Endothelial cell of umbilical vein (primary cell): ENCODE measurements at regions not wholly inside any gene's neighbourhood (a gene's known extent, or its start where the extent isn't known, plus 50 kb on each side); places are given as distances from the start of the nearest gene placed in this dataset.

Source experiments
- BruUV-seq: library from RNA; stranded (reverse); fragments of 400-500 nt; replicated peaks from 2 replicates; lab custom pipeline; 2021; lab: Mats Ljungman, UMichigan
- CTCF ChIA-PET: fragments of 300-600, 350-600 bp; sonication (Branson Sonifier 250); formaldehyde crosslinking; loops from one replicate; lab custom pipeline; 2021; ENCODE audit warnings: antibody characterized with exemption, inconsistent platforms; lab: Charles Lee
- POLR2A ChIA-PET: fragments of 300-600, 350-600 bp; sonication (Branson Sonifier 250); formaldehyde crosslinking; loops from one replicate; lab custom pipeline; 2021; ENCODE audit warnings: antibody characterized with exemption, inconsistent platforms; lab: Charles Lee
- DNase-seq: peaks from one replicate; pipeline ENCODE4 v3.0.0-alpha.2; 2011; ENCODE audit warnings: low read depth, low spot score
- FAIRE-seq: peaks from 2 replicates; lab custom pipeline; 2011; peaks lifted over from hg19 to GRCh38; lab: Jason Lieb, UNC
- H2AFZ ChIP-seq: 2 replicates; pipeline ENCODE4 v1.6.0; 2012; ENCODE audit warnings: low read depth, low read length, control low read depth, inconsistent platforms
- H3K27ac ChIP-seq: 2 replicates; pipeline ENCODE4 v1.5.1; 2011; ENCODE audit warnings: low read depth, mild to moderate bottlenecking, control low read depth, low read length, moderate library complexity; ENCODE audit not compliant: insufficient read depth
- H3K27me3 ChIP-seq, 2 experiments: 2 replicates each; pipeline versions ENCODE4 v1.6.0 to v1.6.1; 2011; ENCODE audit warnings: low read length in 2 of 2, mixed read lengths in 1 of 2; ENCODE audit not compliant: control insufficient read depth in 2 of 2, insufficient read depth in 2 of 2
- H3K36me3 ChIP-seq, 2 experiments: 2 replicates in 1 of 2; 3 replicates in 1 of 2; pipeline ENCODE4 v1.5.1; 2011; ENCODE audit warnings: low read length in 2 of 2, mild to moderate bottlenecking in 1 of 2, moderate library complexity in 1 of 2; ENCODE audit not compliant: control insufficient read depth in 2 of 2, insufficient read depth in 2 of 2; ENCODE audit errors: extremely low read depth in 1 of 2
- H3K4me1 ChIP-seq: 3 replicates; pipeline ENCODE4 v1.5.1; 2011; ENCODE audit warnings: mild to moderate bottlenecking, low read length; ENCODE audit not compliant: control insufficient read depth, insufficient read depth; ENCODE audit errors: extremely low read depth
- H3K4me2 ChIP-seq: 2 replicates; pipeline ENCODE4 v1.6.1; 2011; ENCODE audit warnings: low read length, control low read depth, mixed read lengths; ENCODE audit not compliant: insufficient read depth
- H3K4me3 ChIP-seq, 3 experiments: fragments of 200-600 bp in 1 of 3; sonication (generic), shearing (Covaris generic) in 1 of 3; replicated peaks in 1 of 3; 2 replicates each; pipeline ENCODE4 v1.5.1; 2011 to 2016; ENCODE audit warnings: control low read depth in 3 of 3, low read length in 3 of 3, mild to moderate bottlenecking in 2 of 3, inconsistent platforms in 1 of 3, low read depth in 1 of 3, moderate library complexity in 1 of 3; ENCODE audit not compliant: insufficient read depth in 1 of 3
- H3K79me2 ChIP-seq: 2 replicates; pipeline ENCODE4 v1.6.0; 2012; ENCODE audit warnings: low read length, inconsistent platforms; ENCODE audit not compliant: control insufficient read depth, insufficient read depth
- H3K9ac ChIP-seq: replicated peaks from 2 replicates; pipeline ENCODE3; 2011; ENCODE audit warnings: low read length, control low read depth; ENCODE audit not compliant: insufficient read depth; ENCODE audit errors: extremely low read depth
- H3K9me1 ChIP-seq: replicated peaks from 3 replicates; pipeline ENCODE4 v1.6.0; 2011; ENCODE audit warnings: mild to moderate bottlenecking, low read length; ENCODE audit not compliant: control insufficient read depth, insufficient read depth; ENCODE audit errors: extremely low read depth
- H3K9me3 ChIP-seq: replicated peaks from 2 replicates; pipeline ENCODE4 v1.5.1; 2012; ENCODE audit warnings: low read length, inconsistent platforms; ENCODE audit not compliant: control insufficient read depth, insufficient read depth
- H4K20me1 ChIP-seq: replicated peaks from 2 replicates; pipeline ENCODE3; 2011; ENCODE audit warnings: mild to moderate bottlenecking, low read length; ENCODE audit not compliant: control insufficient read depth, insufficient read depth; ENCODE audit errors: extremely low read depth
- EZH2 ChIP-seq: IDR thresholded peaks from 2 replicates; pipeline ENCODE4 v1.6.1; 2012; ENCODE audit warnings: borderline replicate concordance, low read depth, mild to moderate bottlenecking, moderate library complexity, low read length, inconsistent platforms; ENCODE audit not compliant: severe bottlenecking
- FOS ChIP-seq: IDR thresholded peaks from 2 replicates; pipeline ENCODE4 v1.6.1; 2011; ENCODE audit warnings: mild to moderate bottlenecking, low read length, moderate library complexity, borderline replicate concordance; ENCODE audit not compliant: insufficient read depth
- GATA2 ChIP-seq: IDR thresholded peaks from 2 replicates; pipeline ENCODE4 v1.7.0; 2011; ENCODE audit warnings: low read depth, mild to moderate bottlenecking, moderate library complexity, mixed read lengths, low read length; ENCODE audit not compliant: insufficient read length, insufficient read depth
- JUN ChIP-seq: IDR thresholded peaks from 2 replicates; pipeline ENCODE4 v1.6.1; 2011; ENCODE audit warnings: borderline replicate concordance, low read depth; ENCODE audit not compliant: insufficient read length, insufficient read depth
- MYC ChIP-seq: IDR thresholded peaks from one replicate; pipeline ENCODE4 v1.6.1; 2011; ENCODE audit warnings: mild to moderate bottlenecking, low read depth, low read length
- POLR2A ChIP-seq: IDR thresholded peaks from 2 replicates; pipeline ENCODE4 v1.6.1; 2012; ENCODE audit warnings: low read depth, mild to moderate bottlenecking, control low read depth, low read length
- POLR2AphosphoS5 ChIP-seq: IDR thresholded peaks from 2 replicates; pipeline ENCODE4 v1.6.1; 2012; ENCODE audit warnings: low read depth, mild to moderate bottlenecking, control low read depth, low read length, moderate library complexity; ENCODE audit not compliant: insufficient read depth
- dilution Hi-C: fragments of 300-500 bp; cut with MboI; formaldehyde crosslinking; loops from one replicate; pipeline ENCODE4 v1.15.0; 2019; ENCODE audit warnings: low sequenced_read_pairs; ENCODE audit not compliant: extremely low pct_ligation_motif_present
- intact Hi-C: fragments of 100-400 bp; cut with micrococcal nuclease; formaldehyde crosslinking; loops from one replicate; pipeline ENCODE4 v1.10.0; 2022
- TF ChIP-seq, protein P1 (sequence below): IDR thresholded peaks from 2 replicates; pipeline ENCODE4 v1.6.1; 2011; ENCODE audit not compliant: insufficient read depth, insufficient read length
- TF ChIP-seq, protein P2 (sequence below), 2 donors: IDR thresholded peaks; 1 replicate in 1 of 2; 2 replicates in 1 of 2; pipeline ENCODE4 v1.5.1; 2011; ENCODE audit warnings: low read length in 2 of 2, mild to moderate bottlenecking in 2 of 2, moderate library complexity in 2 of 2, control low read depth in 1 of 2, inconsistent platforms in 1 of 2, low read depth in 1 of 2; ENCODE audit not compliant: insufficient read depth in 1 of 2; ENCODE audit errors: extremely low read depth in 1 of 2

DNA sequence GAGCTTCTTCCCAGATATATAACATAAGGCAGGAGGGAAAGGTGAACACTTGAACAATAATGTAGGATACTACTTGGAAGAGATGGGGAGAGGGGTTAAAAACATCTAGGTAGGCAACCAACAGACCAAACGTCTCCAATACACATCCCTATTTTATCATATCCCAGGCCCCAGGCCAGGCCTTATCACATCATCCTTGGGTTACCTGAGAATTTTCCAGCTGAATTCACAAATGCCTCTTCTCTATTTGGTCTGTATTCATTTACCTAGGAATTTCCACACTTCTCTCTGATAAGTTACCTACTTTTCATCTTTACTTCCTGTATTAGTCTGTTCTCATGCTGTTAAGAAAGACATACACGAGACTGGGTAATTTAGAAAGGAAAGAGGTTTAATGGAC is 141.9 kb upstream of the C1orf21 start:
- dilution Hi-C loops: no loop called here
- FAIRE-seq: no peak
- Histone ChIP-seq H3K9me1 (no peaks in the 10 kb centered on the region), H3K27ac (no peak overlapping the region), H2AFZ (no peak overlapping the region), H3K36me3 (no peaks in the 10 kb centered on the region), H3K27me3 (peaks cover 24 to 46% of the 10 kb centered on the region in 2 experiments), H3K9me3 (no peaks in the 10 kb centered on the region), H3K4me1 (peaks cover 7% of the 10 kb centered on the region), H3K4me2 (no peak overlapping the region), H3K4me3 (no peak overlapping the region), H4K20me1 (no peaks in the 10 kb centered on the region), H3K79me2 (no peaks in the 10 kb centered on the region), H3K9ac (no peak overlapping the region)
- DNase-seq: no peak
- ChIA-PET CTCF (no interaction called here), POLR2A (no interaction called here)
- intact Hi-C loops: loop anchor here (5.0 kb wide), 2 partner anchors 142 to 317 kb away; partner anchors contain the start of gene C1orf21
- no peak for TF ChIP-seq POLR2A
- TF ChIP-seq EZH2: no peak
- no peak for TF ChIP-seq MYC
- no peak for TF ChIP-seq POLR2AphosphoS5
- TF ChIP-seq FOS: no peak
- TF ChIP-seq JUN: no peak
- no peak for TF ChIP-seq GATA2
- TF ChIP-seq, protein P1, sequence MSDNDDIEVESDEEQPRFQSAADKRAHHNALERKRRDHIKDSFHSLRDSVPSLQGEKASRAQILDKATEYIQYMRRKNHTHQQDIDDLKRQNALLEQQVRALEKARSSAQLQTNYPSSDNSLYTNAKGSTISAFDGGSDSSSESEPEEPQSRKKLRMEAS: no peak
- TF ChIP-seq, protein P2, sequence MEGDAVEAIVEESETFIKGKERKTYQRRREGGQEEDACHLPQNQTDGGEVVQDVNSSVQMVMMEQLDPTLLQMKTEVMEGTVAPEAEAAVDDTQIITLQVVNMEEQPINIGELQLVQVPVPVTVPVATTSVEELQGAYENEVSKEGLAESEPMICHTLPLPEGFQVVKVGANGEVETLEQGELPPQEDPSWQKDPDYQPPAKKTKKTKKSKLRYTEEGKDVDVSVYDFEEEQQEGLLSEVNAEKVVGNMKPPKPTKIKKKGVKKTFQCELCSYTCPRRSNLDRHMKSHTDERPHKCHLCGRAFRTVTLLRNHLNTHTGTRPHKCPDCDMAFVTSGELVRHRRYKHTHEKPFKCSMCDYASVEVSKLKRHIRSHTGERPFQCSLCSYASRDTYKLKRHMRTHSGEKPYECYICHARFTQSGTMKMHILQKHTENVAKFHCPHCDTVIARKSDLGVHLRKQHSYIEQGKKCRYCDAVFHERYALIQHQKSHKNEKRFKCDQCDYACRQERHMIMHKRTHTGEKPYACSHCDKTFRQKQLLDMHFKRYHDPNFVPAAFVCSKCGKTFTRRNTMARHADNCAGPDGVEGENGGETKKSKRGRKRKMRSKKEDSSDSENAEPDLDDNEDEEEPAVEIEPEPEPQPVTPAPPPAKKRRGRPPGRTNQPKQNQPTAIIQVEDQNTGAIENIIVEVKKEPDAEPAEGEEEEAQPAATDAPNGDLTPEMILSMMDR (IDR thresholded peaks at IDR 0.05; ENCODE audit: extremely low read depth in 1 of 2, insufficient read depth in 1 of 2, low read depth in 1 of 2, low read length in 2 of 2): no peak
- BruUV-seq: no TSS peak
